ENCODE measurements at regions not wholly inside any gene's neighbourhood (a gene's known extent, or its start where the extent isn't known, plus 50 kb on each side); places are given as distances from the start of the nearest gene placed in this dataset.

DNA sequence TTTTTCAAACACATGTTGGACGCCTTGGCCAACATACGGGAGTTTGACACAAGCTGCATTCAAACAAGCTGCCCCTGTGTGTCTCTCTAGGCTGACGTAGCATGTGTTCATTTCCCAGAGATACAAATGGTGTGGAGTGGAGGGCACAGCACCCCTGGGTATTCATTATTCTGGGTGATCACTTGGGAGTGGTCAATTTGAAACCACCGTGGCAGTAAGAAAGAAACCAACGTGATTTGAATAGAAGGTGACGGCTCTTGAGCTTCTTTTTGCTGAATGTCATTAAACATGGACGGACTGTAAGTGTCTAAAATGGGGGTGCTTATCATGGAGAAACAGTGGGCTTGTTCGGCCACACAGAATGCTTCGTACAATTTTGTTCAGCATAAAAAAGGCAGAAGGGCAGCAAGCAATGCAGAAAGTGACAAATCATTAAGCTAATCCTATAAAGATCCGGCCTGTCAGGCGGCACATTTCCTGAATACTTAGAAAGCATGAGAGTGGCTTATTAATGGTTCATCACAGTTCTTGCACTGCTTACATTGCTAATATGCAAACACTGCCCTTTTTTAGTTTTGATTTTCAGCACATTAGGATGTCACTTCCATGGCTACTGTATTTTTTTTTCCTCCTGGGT is 1261.9 kb upstream of the CITED2 start:
- DNase-seq: no peak

DNA sequence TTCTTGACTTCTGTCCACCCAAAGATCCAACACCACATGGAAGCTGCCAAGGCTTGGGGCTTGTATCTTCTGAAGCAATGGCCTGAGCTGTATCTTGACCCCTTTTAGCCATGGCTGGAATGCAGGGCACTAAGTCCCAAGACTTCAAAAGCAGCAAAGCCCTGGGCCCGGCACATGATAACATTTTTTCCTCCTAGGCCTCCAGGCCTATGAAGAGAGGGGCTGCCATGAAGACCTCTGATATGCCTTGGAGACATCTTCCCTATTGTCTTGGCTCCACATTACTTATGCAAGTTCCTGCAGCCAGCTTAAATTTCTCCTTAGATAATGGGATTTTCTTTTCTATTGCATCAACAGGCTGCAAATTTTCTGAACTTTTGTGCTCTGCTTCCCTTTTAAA is 1252.6 kb upstream of the CITED2 start:
- no peak for DNase-seq

DNA sequence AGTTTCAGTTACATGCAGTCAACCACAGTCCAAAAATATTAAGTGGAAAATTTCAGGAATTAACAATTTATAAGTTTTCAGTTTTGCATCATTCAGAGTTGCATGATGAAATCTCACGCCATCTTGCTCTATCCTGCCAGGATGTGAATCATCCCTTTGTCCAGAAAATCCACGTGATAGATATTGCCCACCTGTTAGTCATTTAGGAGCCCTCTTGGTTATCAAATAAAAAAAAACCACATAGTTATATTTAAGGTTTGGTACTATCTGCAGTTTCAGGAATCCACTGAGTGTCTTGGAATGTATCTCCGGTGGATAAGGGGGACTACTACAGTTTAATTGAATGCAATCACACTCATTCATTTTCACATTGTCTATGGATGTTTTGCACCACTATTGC is 1249.0 kb upstream of the CITED2 start:
- DNase-seq: peak; percentile 94

DNA sequence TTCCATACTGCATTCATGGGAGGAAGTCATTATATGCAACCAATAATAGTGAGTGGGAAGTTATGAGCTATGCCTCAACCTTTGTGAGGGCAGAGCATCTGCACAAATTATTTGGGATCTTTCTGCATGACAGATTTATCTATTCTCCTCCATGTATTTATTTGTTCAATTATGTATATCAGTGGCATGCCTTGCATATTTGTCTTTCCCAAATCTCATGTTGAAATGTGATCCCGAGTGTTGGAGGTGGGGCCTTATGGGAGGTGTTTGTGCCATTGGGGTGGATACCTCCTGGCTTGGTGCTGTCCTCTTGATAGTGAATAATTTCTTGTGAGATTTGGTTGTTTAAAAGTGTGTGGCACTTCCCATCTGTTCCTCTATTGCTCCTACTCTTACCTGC is 1246.0 kb upstream of the CITED2 start:
- peak; percentile 58 for DNase-seq

DNA sequence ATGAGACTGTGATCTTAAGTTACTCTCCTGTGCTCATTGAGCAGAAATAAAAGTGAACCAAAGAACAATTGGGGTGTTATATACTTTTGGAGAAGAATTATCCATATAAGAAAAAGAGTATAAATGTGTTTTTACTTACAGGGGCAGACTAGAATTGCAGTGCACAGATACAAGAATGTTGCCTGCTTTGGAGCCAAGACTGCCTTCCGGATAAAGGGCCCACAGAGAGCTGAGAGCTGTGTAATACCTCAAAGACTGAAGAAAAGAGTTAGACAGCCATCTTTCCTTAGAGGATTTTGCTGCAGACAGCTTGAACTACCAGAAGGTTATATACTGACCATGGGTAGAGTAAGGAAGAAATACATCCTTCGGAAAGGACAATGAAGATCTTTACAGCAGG is 1235.5 kb upstream of the CITED2 start:
- no peak for DNase-seq

DNA sequence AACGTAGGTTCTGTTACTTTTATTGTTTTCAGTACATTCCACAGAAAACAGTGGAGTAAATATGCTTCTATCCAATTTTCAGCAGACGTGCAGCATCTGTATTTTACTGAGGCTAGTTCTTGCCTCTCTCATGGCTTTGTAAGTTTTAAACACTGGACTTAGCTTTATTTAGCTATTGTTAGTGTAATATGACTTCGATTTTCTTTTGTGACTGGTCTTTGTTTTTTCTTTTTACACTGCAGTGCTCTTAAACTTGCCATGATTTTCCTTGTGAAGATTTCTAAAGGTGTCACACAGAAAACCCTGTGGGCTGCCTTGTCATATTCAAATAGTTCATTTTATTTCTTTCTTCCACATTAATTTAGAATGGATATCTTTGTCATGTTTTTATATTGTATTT is 1234.9 kb upstream of the CITED2 start:
- no peak for DNase-seq

- DNase-seq: peak; percentile 54
These were observed 1230.3 kb upstream of the CITED2 start for GRCh38 chr6:140604786-140605185.

GRCh38 chr6:140602431-140603248 is 1228.2 kb upstream of the CITED2 start:
- peak; percentile 81 for DNase-seq

DNA sequence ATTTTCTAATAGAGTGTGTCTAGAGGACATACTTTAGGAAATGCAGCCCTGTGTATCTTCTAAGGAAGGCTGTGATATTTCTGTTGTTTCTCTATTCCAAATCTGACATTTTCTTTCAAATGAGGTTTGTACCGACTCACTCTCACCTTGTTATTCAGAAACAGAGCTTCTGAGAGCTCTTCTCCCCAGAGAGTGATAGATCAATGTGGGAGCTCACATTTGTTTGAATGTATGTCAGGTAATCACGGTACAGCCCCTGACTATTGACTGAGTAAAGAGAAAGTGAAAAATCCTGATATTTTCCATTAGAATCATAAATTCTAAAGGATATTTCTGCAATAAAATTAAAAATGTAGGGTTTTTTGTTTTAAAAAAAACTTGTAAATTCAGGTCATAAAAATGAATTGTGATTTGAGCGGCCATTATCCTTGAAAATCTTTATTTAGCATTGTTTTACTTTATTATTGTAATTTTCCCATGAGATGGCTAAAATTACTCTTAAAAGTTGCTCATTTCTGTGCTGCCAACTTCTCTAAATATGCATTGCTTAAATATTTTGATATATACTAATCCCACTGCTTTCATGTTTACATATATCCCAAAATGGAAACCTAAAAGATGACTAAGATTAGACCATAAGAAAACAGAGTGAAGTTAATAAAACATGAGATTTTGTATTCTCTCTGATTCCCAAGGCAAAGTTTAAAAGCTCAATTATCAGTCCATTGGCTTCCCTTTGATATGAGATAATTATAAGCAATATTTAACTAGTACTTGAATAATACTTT is 1226.8 kb upstream of the CITED2 start:
- peak; percentile 70 for DNase-seq

DNA sequence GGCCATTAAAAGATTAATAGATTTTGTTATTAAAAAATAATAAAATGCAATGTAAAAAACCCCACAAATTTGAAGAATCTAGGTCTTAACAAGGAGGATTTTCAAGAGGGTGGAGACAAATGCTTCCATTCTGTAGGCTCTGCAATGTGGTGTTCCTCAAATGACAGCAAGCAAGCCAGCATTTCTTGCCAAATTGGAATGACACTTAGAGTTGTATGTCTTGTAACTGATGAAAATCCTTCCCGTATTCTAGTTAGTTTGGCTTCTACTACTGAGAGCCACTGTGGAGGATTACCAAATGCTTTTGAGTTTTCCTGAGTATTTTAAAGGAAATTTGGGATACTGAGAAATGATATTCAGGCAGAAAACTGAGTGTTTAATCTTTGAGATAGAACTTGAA is 1225.5 kb upstream of the CITED2 start:
- no peak for DNase-seq

- peak; percentile 36 for DNase-seq
These were observed 1222.7 kb upstream of the CITED2 start for GRCh38 chr6:140597181-140597580.

DNA sequence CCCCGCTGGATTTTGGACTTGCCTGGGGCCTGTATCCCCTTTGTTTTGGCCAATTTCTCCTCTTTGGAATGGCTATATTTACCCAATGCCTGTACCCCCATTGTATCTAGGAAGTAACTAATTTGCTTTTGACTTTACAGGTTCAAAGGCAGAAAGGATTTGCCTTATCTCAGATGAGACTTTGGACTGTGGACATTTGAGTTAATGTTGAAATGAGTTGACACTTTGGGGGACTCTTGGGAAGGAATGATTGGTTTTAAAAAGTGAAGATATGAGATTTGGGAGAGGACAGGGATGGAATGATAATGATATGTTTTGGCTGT is 1220.3 kb upstream of the CITED2 start:
- no peak for DNase-seq

GRCh38 chr6:140592877-140593276 is 1218.4 kb upstream of the CITED2 start:
- DNase-seq: no peak

- DNase-seq: peak; percentile 68
These were observed 1216.2 kb upstream of the CITED2 start for GRCh38 chr6:140590641-140591040.

- DNase-seq: no peak
These were observed 1212.1 kb upstream of the CITED2 start for GRCh38 chr6:140586426-140587061.

GRCh38 chr6:140581601-140582000 is 1207.2 kb upstream of the CITED2 start:
- DNase-seq: no peak

DNA sequence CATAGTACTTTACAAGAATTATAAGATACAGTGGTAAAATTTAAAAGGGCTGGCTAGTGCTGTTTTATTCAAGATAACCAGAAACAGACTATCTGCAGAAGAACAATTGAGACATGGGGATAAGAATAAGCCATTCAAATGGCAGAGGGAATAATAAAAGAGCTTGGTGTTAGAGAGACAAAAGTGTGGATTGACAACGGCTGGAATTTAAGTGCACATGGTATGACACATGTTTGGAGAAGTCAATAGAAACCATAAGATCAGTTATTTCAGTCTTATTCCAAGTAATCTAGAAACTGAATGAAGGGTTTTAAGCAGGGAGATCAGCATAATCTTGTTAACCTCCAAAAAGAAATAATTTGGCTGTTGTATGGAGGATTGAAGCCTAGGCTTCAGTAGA is 1205.5 kb upstream of the CITED2 start:
- DNase-seq: no peak

GRCh38 chr6:140576004-140576555 is 1201.6 kb upstream of the CITED2 start:
- DNase-seq: no peak

DNA sequence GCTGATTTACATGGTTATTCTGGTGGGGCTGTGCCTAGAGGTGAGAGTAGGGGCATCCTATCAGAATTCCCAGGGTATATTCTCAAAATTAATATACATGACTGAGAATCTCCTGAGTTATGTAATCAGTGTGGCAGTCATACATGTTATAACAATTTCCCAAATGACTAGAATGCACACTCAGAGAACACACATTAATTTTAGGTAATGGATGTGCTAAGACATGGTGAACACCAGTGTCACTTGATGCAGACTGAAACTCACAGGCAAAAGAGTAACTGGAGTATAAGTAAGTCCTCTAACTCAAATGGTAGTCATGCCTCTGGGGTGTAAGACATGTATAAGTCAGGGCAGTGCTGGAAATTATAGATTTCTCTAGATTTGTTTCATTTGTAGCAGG is 1198.4 kb upstream of the CITED2 start:
- no peak for DNase-seq

- DNase-seq: peak; percentile 99
These were observed 1197.7 kb upstream of the CITED2 start for GRCh38 chr6:140572129-140572528.

GRCh38 chr6:140571145-140571544 is 1196.7 kb upstream of the CITED2 start:
- peak; percentile 93 for DNase-seq

DNA sequence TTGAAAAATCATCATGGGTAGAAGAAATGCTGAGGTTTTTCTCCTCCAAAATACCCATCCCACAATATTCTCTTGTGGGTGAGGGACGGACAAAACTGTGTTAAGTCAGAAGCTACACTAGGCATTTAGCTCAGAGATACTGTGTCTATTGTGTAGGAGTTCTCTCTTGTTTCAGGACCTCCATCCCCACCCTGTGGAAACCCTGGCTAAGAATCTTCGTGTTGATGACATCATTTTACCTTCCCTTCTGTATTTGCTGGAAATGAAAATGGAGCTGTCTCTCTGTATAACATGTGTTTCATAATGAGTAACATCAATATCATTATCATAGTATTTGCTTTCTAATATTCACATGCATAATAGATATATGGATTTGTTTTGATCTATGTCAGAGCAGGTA is 1193.0 kb upstream of the CITED2 start:
- DNase-seq: peak; percentile 75

- DNase-seq: peak; percentile 84
These were observed 1192.4 kb upstream of the CITED2 start for GRCh38 chr6:140566781-140567277.

All from fibroblast of skin of right biceps (primary cell).